Right forelimb (tissue), 1 donor: ENCODE measurements at regions not wholly inside any gene's neighbourhood (a gene's known extent, or its start where the extent isn't known, plus 50 kb on each side); places are given as distances from the start of the nearest gene placed in this dataset.
"Not testable (repeated sequence)": the region's sequence is repeated elsewhere in the genome, so short reads cannot be mapped to it uniquely, and the experiment has no call there.

ENCODE experiments used
- DNase-seq: peaks from one replicate; pipeline ENCODE4 v3.0.0-alpha.2; 2018

DNA sequence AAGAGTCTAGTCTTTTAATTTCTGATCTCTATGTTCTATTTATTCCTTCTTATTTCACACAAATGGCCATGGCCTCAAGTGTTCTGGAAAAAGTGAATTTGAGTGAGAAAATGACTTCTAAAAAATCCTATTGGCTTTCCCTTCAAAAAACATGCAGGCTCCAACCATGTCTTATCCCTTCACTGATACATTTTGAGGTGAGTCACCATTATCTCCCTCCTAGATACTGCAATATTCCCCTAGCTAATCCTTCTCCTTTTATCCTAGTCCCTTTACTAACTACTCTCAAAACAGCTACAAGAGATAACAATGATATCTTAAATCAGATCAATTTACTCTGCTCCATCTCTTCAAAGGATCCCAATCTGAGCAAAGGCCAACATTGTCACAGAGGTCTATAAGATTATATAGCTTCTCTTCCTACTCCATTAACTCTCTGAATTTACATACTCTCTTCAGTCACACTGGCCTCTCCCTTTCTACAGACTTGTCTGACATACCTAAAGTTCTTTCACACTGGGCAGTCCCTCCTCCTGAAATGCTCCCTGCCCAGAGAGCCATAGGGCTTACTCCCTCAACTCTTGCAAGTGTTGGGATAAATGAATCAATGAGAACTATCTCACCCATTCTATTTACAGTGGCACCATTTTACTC is 129.2 kb downstream of the TENT5A start:
- DNase-seq = no peak

DNA sequence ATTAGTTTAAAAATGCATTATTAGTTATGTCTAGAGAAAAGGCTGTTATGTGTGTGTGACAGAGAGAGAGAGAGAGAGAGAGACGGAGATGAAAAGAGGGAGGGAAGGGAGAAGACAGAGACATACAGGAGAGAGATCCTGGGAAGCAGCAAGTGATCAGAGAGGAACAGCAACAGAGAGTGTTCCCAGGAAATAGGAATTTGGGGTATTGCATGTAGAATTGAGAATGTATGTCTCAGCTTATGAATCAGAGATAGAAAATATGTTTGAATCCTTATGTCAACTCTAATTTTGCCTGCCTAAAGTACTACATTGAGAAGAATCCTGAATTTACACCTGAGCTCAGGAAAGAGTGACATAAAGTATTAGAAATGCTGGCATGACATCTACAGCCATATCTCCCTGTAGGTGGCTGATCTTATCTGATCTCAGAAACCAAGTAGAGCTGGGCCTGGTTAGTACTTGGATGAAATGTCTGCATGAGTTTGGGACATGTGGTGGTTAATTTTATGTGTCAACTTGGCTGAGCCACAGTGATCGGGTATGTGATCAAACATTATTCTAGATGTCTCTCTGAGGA is 130.6 kb downstream of the TENT5A start:
- DNase-seq = no peak

GRCh38 chr6:81614292-81614691 is 138.2 kb downstream of the TENT5A start:
- DNase-seq = no peak

DNA sequence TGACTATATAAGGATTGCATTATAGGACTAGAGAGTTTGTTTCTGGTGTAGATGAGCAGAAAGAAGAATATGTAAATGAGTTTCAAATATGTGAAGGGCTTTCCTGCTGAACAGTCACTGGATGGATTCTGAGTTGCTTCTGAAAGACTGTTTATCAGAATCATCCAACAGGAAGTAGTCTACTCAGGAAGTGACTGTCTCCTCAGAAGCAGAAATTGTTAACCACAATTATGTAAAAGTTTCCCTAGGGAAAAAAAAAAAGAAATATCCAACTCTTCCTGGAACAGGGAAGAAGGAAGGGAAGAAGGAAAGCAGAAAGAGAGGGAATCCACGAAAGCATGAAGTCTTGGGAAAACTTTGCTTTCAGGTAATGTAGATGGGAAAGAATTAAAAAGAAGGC is 138.9 kb downstream of the TENT5A start:
- no peak for DNase-seq

DNA sequence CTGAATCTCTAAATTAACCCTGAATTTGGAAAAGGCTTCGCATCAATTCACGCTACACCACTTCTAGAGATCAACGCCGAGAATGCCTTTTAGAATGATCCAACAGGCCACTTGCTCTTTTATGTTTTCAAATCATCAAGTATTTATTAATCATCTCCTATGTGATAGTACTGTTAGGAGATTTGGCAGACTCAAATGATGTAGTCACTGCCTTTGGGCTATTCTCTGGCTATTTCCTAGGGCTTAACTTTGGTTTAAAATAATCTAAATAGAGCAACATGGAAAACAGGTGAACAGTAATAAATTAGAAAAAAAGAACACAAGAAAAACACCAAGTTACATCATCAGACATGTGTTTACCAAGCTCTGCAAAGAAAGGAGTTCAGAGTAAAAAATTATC is 140.3 kb downstream of the TENT5A start:
- DNase-seq = no peak

DNA sequence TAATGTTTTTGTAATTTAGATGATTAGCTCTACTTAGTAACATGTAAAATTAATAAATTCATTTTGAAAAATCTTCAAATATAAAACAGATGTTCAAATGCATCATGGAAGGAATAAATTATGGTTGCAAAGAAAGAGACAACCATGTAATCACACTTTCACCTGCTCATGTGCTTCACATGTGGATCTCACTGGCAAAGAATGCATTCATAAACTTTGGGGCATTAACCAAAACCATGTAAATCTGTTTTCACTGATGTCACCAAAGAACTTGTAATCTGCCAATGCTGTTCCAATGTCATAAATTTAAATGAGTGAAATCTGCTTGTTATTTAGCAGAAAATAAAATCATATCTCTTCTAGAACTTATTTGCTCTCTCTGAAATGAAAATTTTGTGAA is 142.7 kb downstream of the TENT5A start:
- no peak for DNase-seq

DNA sequence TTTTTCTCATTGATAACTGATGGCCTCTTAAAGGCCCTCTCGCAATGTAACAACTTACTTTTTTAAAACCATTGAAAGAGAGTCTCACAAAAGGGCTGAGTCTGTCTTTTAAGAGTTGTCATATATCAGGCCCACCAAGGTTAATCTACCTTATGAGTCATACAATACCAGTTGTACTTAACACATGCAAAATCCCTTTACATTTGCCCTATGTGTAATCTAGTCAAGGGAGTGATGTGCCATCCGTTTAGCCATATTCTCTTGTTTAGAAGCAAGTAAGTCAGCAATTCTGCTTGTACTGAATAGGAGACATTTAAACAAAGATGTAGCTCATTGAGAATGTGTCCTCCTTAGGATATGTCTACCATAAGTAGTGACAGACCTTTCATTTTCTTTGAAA is 143.7 kb downstream of the TENT5A start:
- no peak for DNase-seq

DNA sequence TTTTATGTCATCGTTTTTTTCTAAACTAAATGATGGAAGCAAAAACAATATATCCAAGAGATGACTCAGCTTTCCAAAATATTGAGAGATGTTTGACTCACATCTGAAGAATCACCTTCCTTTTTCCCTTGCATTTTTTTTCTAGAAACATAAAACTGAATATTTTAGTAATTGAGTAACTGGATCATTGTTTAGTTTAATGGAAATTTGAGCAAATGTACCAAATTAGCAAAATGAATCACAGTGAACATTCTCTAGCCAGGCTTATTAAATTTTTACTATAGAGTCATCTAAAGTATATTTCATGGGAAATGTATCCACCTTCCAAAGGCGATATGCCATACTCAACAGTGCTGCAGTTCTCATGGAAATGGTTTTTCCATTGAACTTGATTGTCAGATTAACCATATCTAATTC is 145.5 kb downstream of the TENT5A start:
- no peak for DNase-seq

- no peak for DNase-seq
Measured at GRCh38 chr6:81605526-81605925, 147.0 kb downstream of the TENT5A start.

- no peak for DNase-seq
Measured at GRCh38 chr6:81601918-81602317, 150.6 kb downstream of the TENT5A start.

GRCh38 chr6:81600488-81600887 is 152.0 kb downstream of the TENT5A start:
- not testable (repeated sequence) for DNase-seq

DNA sequence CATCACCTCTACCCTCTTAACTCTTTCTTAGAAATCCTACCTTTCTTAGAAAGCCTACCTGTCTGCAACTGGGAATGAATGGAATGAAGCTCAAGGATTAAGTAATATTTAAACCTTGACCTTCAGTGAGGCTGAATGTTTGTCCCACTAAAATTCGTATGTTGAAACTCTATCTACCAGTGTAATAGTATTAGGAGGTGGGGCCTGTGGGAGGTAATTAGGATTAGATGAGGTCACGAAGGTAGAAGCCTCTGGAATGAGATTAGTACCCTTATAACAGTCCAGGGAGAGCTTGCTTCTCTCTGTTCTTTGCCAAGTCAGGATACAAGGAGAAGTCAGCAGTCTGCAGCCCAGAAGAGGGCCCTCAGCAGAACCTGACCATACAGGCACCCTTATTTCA is 158.0 kb downstream of the TENT5A start:
- DNase-seq = no peak

GRCh38 chr6:81590314-81590691 is 162.2 kb downstream of the TENT5A start:
- DNase-seq = no peak

GRCh38 chr6:81589465-81590313 is 162.8 kb downstream of the TENT5A start:
- no peak for DNase-seq

DNA sequence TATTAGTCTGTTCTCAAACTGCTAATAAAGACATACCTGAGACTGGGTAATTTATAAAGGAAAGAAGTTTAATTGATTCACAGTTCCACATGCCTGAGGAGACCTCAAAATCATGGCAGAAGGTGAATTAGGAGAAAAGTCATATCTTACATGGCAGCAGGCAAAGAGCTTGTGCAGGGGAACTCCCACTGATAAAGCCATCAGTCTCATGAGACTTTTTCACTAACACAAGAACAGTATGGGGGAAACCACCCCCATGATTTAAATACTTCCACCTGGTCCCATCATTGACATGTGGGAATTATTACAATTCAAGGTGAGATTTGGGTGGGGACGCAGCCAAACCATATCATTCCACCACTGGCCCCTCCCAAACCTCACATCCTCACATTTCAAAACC is 166.8 kb downstream of the TENT5A start:
- not testable (repeated sequence) for DNase-seq

DNA sequence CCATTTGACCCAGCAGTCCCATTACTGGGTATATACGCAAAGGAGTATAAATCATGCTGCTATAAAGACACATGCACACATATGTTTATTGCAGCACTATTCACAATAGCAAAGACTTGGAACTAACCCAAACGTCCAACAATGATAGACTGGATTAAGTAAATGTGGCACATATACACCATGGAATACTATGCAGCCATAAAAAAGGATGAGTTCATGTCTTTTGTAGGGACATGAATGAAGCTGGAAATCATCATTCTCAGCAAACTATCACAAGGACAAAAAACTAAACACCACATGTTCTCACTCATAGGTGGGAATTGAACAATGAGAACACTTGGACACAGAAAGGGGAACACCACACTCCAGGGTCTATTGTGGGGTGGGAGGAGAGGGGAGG is 168.3 kb downstream of the TENT5A start:
- DNase-seq = not testable (repeated sequence)

- DNase-seq = no peak
Measured at GRCh38 chr6:81575442-81575841, 177.0 kb downstream of the TENT5A start.

GRCh38 chr6:81572020-81572419 is 180.5 kb downstream of the TENT5A start:
- no peak for DNase-seq

GRCh38 chr6:81570681-81571080 is 181.8 kb downstream of the TENT5A start:
- no peak for DNase-seq

DNA sequence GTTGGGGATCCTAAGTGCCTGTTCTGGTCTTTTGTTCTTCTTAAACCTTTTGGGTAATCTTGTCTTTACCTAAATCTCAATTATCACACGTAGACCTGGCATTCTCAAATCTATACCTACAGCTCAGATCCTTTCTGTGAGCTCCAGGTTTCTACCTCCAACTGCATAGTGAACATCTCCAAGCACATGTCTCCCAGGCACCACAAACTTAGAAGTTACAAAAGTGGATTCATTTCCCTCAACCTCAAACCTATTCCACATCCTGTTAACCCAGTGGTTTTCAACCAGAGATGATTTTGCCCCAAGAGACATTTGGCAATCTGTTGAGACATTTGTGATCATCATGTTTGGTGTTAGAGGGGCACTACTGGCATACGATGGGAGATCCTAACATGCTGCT is 183.5 kb downstream of the TENT5A start:
- no peak for DNase-seq

DNA sequence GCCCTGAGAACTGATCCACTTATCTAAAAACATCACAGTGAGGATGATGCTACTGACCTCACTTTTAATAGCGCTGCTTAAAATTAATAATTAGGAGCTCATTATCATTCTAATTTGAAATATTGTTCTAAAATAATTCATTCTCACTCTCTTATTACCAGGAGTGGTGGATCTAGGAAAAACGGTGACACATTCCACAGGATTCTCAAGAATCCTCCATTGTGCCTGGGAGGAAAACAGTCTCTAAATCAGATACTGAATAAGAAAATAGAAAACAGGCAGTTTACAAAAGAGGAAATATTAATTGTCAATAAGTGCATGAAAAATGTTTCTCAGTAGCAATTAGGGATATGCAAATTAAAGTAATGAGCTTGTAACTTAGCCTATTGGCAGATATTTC is 187.4 kb downstream of the TENT5A start:
- no peak for DNase-seq

DNA sequence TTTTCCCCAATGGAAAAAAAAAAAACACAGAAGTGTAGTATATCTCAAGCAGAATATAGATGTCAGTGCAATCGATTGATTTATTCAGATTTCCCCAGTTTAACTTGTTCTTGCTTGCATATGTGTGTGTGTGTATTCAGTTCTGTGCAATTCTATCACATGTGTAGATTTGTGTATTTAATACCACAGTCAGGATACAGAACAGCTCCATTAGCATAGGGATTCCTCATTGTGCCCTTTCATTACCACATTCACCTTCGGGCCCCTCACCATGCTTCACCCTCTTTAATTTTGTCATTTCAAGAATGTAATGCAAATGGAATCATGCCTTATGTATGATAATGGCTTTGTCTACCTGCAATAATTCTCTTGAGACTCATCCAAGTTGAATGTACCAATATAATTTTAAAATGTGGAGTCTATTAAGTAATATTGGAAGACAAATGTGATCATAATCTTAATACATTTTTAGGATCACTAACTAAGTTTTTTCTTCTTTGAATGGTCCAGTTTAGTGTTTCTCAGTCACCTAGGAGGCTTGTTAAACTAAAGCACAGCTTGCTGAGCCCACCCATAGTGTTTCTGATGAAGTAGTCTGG is 187.9 kb downstream of the TENT5A start:
- no peak for DNase-seq

DNA sequence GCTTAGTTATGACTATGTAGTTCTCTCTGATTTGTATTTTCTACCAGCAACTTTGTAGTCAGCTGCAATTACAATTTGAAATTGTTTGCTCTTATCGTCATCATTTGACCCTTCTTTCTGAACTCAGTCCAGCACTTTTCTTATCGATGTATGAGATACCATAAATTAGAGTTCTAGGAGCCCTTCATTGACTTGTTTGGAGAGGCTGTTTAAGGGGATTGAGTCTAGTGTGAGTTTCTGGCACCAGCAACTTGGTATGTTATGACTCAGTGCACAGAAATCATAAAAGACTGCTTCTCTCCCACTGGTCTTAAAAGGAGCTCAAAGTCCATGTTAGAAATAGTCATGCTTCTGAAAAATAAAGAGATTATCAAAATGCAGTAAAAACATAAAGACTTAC is 190.3 kb downstream of the TENT5A start:
- DNase-seq = no peak

DNA sequence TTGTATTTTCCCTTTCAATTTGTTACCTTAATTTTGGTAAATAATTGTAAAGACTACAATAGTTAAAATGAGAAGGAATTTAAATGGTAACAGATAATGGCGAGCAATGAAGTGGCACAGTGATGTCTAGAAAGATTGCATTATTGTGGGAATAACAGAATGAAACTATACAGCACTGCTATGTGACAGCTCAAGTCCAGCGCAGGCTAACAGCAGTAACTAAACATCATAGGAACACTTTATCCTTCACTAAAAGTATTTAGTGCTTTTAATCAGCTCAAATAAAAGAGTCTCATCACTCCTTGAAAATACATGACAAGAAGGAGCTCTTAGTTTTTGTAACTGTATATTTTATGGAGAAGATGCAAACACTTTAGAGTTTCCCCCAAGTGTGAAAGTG is 190.8 kb downstream of the TENT5A start:
- DNase-seq = no peak
